Smooth muscle cell (in vitro differentiated cells): ENCODE measurements at regions not wholly inside any gene's neighbourhood (a gene's known extent, or its start where the extent isn't known, plus 50 kb on each side); places are given as distances from the start of the nearest gene placed in this dataset.
"Not testable (repeated sequence)": the region's sequence is repeated elsewhere in the genome, so short reads cannot be mapped to it uniquely, and the experiment has no call there.

Experiments
- DNase-seq: peaks from one replicate; lab custom pipeline; 2025; ENCODE audit not compliant: unreplicated experiment; lab: John Stamatoyannopoulos, UW
- H2AFZ ChIP-seq: fragments of 200-600 bp; sonication (generic); 2 replicates; pipeline ENCODE4 v1.6.0; 2016; ENCODE audit warnings: antibody characterized with exemption, low read depth, mild to moderate bottlenecking
- H3F3A ChIP-seq: fragments of 200-600 bp; sonication (generic); 2 replicates; pipeline ENCODE4 v1.6.0; 2017; ENCODE audit warnings: antibody characterized with exemption, low read depth
- H3K27ac ChIP-seq: fragments of 200-600 bp; sonication (generic); 2 replicates; pipeline ENCODE4 v1.5.1; 2016; ENCODE audit warnings: low read depth, mild to moderate bottlenecking
- H3K27me3 ChIP-seq: fragments of 200-600 bp; sonication (generic); 2 replicates; pipeline ENCODE4 v1.6.1; 2016; ENCODE audit warnings: low read depth, mild to moderate bottlenecking
- H3K36me3 ChIP-seq: fragments of 200-600 bp; sonication (generic); 2 replicates; pipeline ENCODE4 v1.5.1; 2016; ENCODE audit warnings: low read depth
- H3K4me1 ChIP-seq: fragments of 200-600 bp; sonication (generic); 2 replicates; pipeline ENCODE4 v1.5.1; 2016; ENCODE audit warnings: low read depth
- H3K4me2 ChIP-seq: fragments of 200-600 bp; sonication (generic); 2 replicates; pipeline ENCODE4 v1.6.0; 2016; ENCODE audit warnings: mild to moderate bottlenecking
- H3K4me3 ChIP-seq: fragments of 200-600 bp; sonication (generic); 2 replicates; pipeline ENCODE4 v1.5.1; 2016; ENCODE audit warnings: mild to moderate bottlenecking
- H3K79me2 ChIP-seq: fragments of 200-600 bp; sonication (generic); 2 replicates; pipeline ENCODE4 v1.6.0; 2016; ENCODE audit warnings: low read depth, mild to moderate bottlenecking
- H3K9ac ChIP-seq: fragments of 200-600 bp; sonication (generic); 2 replicates; pipeline ENCODE4 v1.6.0; 2016; ENCODE audit warnings: low read depth
- H3K9me3 ChIP-seq: fragments of 200-600 bp; sonication (generic); replicated peaks from 2 replicates; pipeline ENCODE4 v1.5.1; 2016; ENCODE audit warnings: low read depth
- H4K20me1 ChIP-seq: fragments of 200-600 bp; sonication (generic); 2 replicates; pipeline ENCODE4 v1.6.0; 2016; ENCODE audit warnings: low read depth
- CTCF ChIP-seq: fragments of 200-600 bp; sonication (generic); IDR thresholded peaks from 2 replicates; pipeline ENCODE4 v1.5.1; 2017; ENCODE audit warnings: borderline replicate concordance, mild to moderate bottlenecking, antibody characterized with exemption; ENCODE audit not compliant: insufficient read depth, poor library complexity, severe bottlenecking
- WGBS: methylation state at CpG from one replicate; pipeline ENCODE4 v1.1.7; 2016; ENCODE audit warnings: low lambda C conversion rate; 5-methylcytosine and 5-hydroxymethylcytosine counted together

- DNase-seq, result no peak
- Histone ChIP-seq H3K27me3 (no peaks in the 10 kb centered on the region), H3K9me3 (no peaks in the 10 kb centered on the region), H3K4me3 (no peak overlapping the region), H3K4me1 (no peaks in the 10 kb centered on the region), H3K27ac (no peak overlapping the region), H3F3A (no peaks in the 10 kb centered on the region), H4K20me1 (no peaks in the 10 kb centered on the region), H3K79me2 (no peaks in the 10 kb centered on the region), H3K4me2 (no peak overlapping the region), H2AFZ (no peak overlapping the region), H3K9ac (no peak overlapping the region), H3K36me3 (no peaks in the 10 kb centered on the region)
- WGBS, result 94% methylated on average over 6 of the region's 12 CpGs
- no peak for TF ChIP-seq CTCF
Observed at GRCh38 chr15:77897896-77898406, 179.6 kb downstream of the TBC1D2B start.

GRCh38 chr15:77897113-77897895 lies 180.2 kb downstream of the TBC1D2B start:
- H3K4me3 ChIP-seq, H4K20me1 ChIP-seq, DNase-seq, H3K4me2 ChIP-seq, H2AFZ ChIP-seq, H3K36me3 ChIP-seq, H3K4me1 ChIP-seq, H3F3A ChIP-seq, H3K79me2 ChIP-seq, H3K27ac ChIP-seq, H3K27me3 ChIP-seq, H3K9ac ChIP-seq, H3K9me3 ChIP-seq: not testable (repeated sequence)
- WGBS, result 95% methylated on average over 37 of the region's 37 CpGs

- not testable (repeated sequence) for H4K20me1 ChIP-seq, H3K9ac ChIP-seq, H3K79me2 ChIP-seq, H3K27ac ChIP-seq, H2AFZ ChIP-seq, H3K4me1 ChIP-seq, H3K4me2 ChIP-seq, DNase-seq, H3K9me3 ChIP-seq, H3F3A ChIP-seq, H3K4me3 ChIP-seq, H3K36me3 ChIP-seq, H3K27me3 ChIP-seq
- WGBS, result 92% methylated on average over 32 of the region's 32 CpGs
Observed at GRCh38 chr15:77896147-77897112, 181.1 kb downstream of the TBC1D2B start.

GRCh38 chr15:77895742-77896141 lies 181.8 kb downstream of the TBC1D2B start:
- 88% methylated on average over 3 of the region's 3 CpGs for WGBS
- no peak for TF ChIP-seq CTCF
- no peak overlapping the region for H2AFZ ChIP-seq
- H3K36me3 ChIP-seq, result no peaks in the 10 kb centered on the region
- H3K4me2 ChIP-seq, result no peak overlapping the region
- no peaks in the 10 kb centered on the region for H3K4me1 ChIP-seq
- H3K9me3 ChIP-seq, result no peaks in the 10 kb centered on the region
- H3F3A ChIP-seq, result no peaks in the 10 kb centered on the region
- no peaks in the 10 kb centered on the region for H3K79me2 ChIP-seq
- no peaks in the 10 kb centered on the region for H3K27me3 ChIP-seq
- no peak overlapping the region for H3K27ac ChIP-seq
- no peak overlapping the region for H3K4me3 ChIP-seq
- H4K20me1 ChIP-seq, result no peaks in the 10 kb centered on the region
- DNase-seq, result no peak
- H3K9ac ChIP-seq, result no peak overlapping the region

- H4K20me1 ChIP-seq, H3K9ac ChIP-seq, H3K4me3 ChIP-seq, H3K27me3 ChIP-seq, H3K4me2 ChIP-seq, H3K79me2 ChIP-seq, H3K27ac ChIP-seq, H3K36me3 ChIP-seq, H3K9me3 ChIP-seq, H2AFZ ChIP-seq, H3K4me1 ChIP-seq, H3F3A ChIP-seq, DNase-seq: not testable (repeated sequence)
- 85% methylated on average over 3 of the region's 4 CpGs for WGBS
Observed at GRCh38 chr15:77895145-77895544, 182.4 kb downstream of the TBC1D2B start.

- not testable (repeated sequence) for H2AFZ ChIP-seq, H4K20me1 ChIP-seq, DNase-seq, H3K4me1 ChIP-seq, H3K4me3 ChIP-seq, H3K79me2 ChIP-seq, H3K27ac ChIP-seq, H3K9me3 ChIP-seq, H3K9ac ChIP-seq, H3K36me3 ChIP-seq, H3F3A ChIP-seq, H3K27me3 ChIP-seq, H3K4me2 ChIP-seq
- WGBS, result 92% methylated on average over 36 of the region's 52 CpGs
Observed at GRCh38 chr15:77893671-77894640, 183.6 kb downstream of the TBC1D2B start.
